ENCODE measurements at regions not wholly inside any gene's neighbourhood (a gene's known extent, or its start where the extent isn't known, plus 50 kb on each side); places are given as distances from the start of the nearest gene placed in this dataset.

DNA sequence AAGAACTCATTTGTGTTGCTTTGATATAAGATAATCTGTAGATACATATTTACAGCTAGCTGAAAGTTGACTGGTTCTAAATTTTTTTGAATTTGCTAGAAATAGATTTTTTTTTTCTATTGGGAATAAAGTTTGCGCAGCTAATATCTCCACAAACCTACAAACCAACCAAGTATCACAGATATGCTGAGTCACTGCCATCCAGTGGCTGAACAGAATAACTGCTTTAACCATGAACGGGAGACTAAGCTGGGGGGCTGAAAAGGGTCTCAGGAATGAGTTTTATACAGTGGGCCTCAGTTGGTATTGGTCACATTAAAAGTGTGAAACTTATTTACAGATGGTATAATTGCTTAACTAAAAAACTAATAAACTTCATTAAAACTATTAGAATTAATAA lies 326.7 kb upstream of the CNR1 start:
- 70 to 78% (median 77%) methylated on average over 2 of the region's 2 CpGs for WGBS, 3 donors
- intact Hi-C loops (cut with DNase I), result no loop called here
- H3K4me1 ChIP-seq (ENCODE audit: insufficient read depth), result no peaks in the 10 kb centered on the region
- TF ChIP-seq, protein P1, sequence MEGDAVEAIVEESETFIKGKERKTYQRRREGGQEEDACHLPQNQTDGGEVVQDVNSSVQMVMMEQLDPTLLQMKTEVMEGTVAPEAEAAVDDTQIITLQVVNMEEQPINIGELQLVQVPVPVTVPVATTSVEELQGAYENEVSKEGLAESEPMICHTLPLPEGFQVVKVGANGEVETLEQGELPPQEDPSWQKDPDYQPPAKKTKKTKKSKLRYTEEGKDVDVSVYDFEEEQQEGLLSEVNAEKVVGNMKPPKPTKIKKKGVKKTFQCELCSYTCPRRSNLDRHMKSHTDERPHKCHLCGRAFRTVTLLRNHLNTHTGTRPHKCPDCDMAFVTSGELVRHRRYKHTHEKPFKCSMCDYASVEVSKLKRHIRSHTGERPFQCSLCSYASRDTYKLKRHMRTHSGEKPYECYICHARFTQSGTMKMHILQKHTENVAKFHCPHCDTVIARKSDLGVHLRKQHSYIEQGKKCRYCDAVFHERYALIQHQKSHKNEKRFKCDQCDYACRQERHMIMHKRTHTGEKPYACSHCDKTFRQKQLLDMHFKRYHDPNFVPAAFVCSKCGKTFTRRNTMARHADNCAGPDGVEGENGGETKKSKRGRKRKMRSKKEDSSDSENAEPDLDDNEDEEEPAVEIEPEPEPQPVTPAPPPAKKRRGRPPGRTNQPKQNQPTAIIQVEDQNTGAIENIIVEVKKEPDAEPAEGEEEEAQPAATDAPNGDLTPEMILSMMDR (IDR thresholded peaks at IDR 0.05), result no peak
- TF ChIP-seq EP300 (IDR thresholded peaks at IDR 0.05), result no peak
- TF ChIP-seq POLR2A (IDR thresholded peaks at IDR 0.05), result no peak
- DNase-seq, result no peak
- H3K27ac ChIP-seq, result no peak overlapping the region
- no peaks in the 10 kb centered on the region for H3K36me3 ChIP-seq
- H3K9me3 ChIP-seq, result no peaks in the 10 kb centered on the region
- H3K27me3 ChIP-seq, result no peaks in the 10 kb centered on the region
- no peak overlapping the region for H3K4me3 ChIP-seq

DNA sequence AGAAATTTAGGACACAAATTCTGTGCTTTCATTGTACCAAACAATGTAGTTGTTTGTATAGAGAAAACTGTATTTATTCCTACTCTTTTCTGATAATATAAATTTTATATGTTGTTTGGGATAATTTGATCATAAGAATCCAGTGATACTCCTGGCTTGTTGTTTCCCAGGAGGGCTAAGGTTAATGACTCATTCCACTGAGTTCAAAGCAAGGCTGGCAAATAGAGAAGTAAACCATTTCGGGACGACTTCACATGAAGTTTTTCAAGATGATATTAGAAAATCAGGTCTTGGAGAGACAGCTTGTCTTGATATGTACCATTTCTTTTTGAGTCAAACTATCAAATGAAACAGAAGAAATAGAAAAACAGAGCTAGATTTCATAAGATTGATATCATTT lies 326.1 kb upstream of the CNR1 start:
- H3K9me3 ChIP-seq, result no peaks in the 10 kb centered on the region
- no peaks in the 10 kb centered on the region for H3K4me1 ChIP-seq (ENCODE audit: insufficient read depth)
- H3K36me3 ChIP-seq, result no peaks in the 10 kb centered on the region
- no peak for TF ChIP-seq EP300 (IDR thresholded peaks at IDR 0.05)
- TF ChIP-seq POLR2A (IDR thresholded peaks at IDR 0.05), result no peak
- TF ChIP-seq, protein P1 (IDR thresholded peaks at IDR 0.05), result no peak
- H3K27ac ChIP-seq, result no peak overlapping the region
- DNase-seq, result no peak
- no peak overlapping the region for H3K4me3 ChIP-seq
- 65 to 83% (median 70%) methylated on average over 2 of the region's 2 CpGs for WGBS, 3 donors
- intact Hi-C loops (cut with DNase I), result no loop called here
- no peaks in the 10 kb centered on the region for H3K27me3 ChIP-seq

DNA sequence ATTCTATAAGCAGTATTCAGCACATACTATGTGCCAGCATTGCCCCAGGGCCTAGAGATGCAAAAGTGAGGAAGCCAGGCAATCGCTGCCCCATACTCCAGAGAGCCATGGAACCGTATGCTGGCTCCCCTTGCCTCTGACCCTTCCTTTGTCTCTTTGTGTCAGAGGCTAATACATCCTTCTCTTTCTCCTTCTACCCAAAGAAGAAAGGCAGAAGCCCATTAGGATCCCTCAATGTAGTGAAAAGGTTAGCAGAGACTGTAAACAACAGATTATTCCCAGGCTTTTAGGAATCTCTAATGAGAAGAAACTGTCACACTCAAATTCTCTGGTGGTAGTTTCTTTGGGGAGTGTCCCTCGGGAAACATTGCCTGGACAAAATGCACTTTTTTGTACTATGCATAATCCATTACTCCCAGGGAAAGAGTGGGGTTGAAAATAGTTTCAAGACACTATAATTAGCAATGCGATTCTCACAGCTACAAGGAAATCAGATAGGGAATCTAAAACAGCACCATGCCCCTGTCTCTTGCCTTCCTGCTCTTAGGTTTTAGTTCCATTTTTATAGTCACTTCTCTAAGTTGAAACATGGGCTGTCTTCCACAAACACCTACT lies 325.2 kb upstream of the CNR1 start:
- intact Hi-C loops (cut with DNase I), result no loop called here
- WGBS, 3 donors, result 81 to 88% (median 84%) methylated on average over 4 of the region's 4 CpGs
- DNase-seq, result no peak
- no peak overlapping the region for H3K4me3 ChIP-seq
- H3K9me3 ChIP-seq, result no peaks in the 10 kb centered on the region
- H3K27ac ChIP-seq, result no peak overlapping the region
- H3K36me3 ChIP-seq, result no peaks in the 10 kb centered on the region
- no peaks in the 10 kb centered on the region for H3K4me1 ChIP-seq (ENCODE audit: insufficient read depth)
- H3K27me3 ChIP-seq, result no peaks in the 10 kb centered on the region
- TF ChIP-seq POLR2A (IDR thresholded peaks at IDR 0.05), result no peak
- TF ChIP-seq EP300 (IDR thresholded peaks at IDR 0.05), result no peak
- TF ChIP-seq, protein P1 (IDR thresholded peaks at IDR 0.05), result no peak

DNA sequence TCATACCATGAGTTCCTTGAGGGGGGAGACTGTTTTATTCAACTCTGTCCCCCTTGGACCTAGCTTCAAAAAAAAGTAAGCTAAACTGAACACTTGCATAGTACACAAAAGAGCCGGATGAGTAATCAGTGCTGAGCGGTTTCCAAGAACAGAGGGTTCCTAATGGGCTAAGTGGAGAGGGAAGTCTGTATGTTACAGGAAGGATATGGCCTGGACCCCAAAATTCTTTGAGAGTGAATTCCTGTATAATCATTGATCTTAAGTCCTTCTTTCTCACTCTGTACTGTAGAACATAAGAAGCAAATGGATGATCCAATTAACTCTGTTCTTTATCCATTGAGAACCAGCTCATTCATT lies 324.7 kb upstream of the CNR1 start:
- H3K27me3 ChIP-seq, result no peaks in the 10 kb centered on the region
- no peaks in the 10 kb centered on the region for H3K9me3 ChIP-seq
- H3K4me3 ChIP-seq, result no peak overlapping the region
- 45 to 70% (median 53%) methylated on average over 2 of the region's 2 CpGs for WGBS, 3 donors
- TF ChIP-seq, protein P1 (IDR thresholded peaks at IDR 0.05), result no peak
- TF ChIP-seq POLR2A (IDR thresholded peaks at IDR 0.05) (no peak), EP300 (IDR thresholded peaks at IDR 0.05) (no peak)
- H3K36me3 ChIP-seq, result no peaks in the 10 kb centered on the region
- intact Hi-C loops (cut with DNase I), result no loop called here
- H3K4me1 ChIP-seq (ENCODE audit: insufficient read depth), result no peaks in the 10 kb centered on the region
- no peak overlapping the region for H3K27ac ChIP-seq
- no peak for DNase-seq

All from ovary (tissue), 7 donors.